ENCODE measurements at regions not wholly inside any gene's neighbourhood (a gene's known extent, or its start where the extent isn't known, plus 50 kb on each side); places are given as distances from the start of the nearest gene placed in this dataset.
A peak's percentile ranks its signal among the peaks of the same experiment; 100 is the strongest.

DNA sequence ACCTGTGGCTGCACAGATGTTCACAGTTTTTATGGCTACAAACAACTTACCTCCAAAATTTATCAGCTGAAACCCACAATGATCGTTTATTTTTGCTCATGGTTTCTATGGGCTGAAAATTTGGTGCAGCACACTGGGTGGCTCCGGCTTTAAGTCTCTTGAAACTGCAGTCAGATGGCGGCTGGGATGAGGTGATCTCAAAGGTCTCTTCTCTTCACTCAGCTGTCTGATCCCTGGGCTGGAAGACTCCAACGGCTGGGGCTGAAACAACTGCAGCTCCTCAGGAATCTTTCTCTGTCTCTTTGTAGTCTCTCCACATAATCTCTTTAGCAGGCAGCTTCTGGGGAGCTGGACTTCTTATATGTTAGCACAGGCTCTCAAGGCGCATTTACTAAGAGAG is 117.3 kb upstream of the FAT3 start:
- DNase-seq = no peak
- H3K36me3 ChIP-seq (ENCODE audit: insufficient read depth, low read length) = no peaks in the 10 kb centered on the region
- Mint-ChIP-seq H3K4me1 (no peaks in the 10 kb centered on the region), H3K9me3 (peaks cover 0 to 20% (median 2%) of the 10 kb centered on the region in 5 donors), H3K27me3 (no peaks in the 10 kb centered on the region), H3K36me3 (no peaks in the 10 kb centered on the region), H3K27ac (no peak overlapping the region), H3K4me3 (no peak overlapping the region)
- H3K4me1 ChIP-seq (ENCODE audit: insufficient read depth, low read length) = no peaks in the 10 kb centered on the region
- POLR2A ChIA-PET = no interaction called here
- H3K9me3 ChIP-seq (ENCODE audit: low read length) = no peaks in the 10 kb centered on the region
- H3K27ac ChIP-seq (ENCODE audit: low read depth, low read length) = no peak overlapping the region
- CTCF ChIA-PET = no interaction called here
- no peak overlapping the region for H3K4me3 ChIP-seq (ENCODE audit: low read length)
- no peaks in the 10 kb centered on the region for H3K27me3 ChIP-seq (ENCODE audit: insufficient read depth, low read length, poor library complexity, severe bottlenecking)

DNA sequence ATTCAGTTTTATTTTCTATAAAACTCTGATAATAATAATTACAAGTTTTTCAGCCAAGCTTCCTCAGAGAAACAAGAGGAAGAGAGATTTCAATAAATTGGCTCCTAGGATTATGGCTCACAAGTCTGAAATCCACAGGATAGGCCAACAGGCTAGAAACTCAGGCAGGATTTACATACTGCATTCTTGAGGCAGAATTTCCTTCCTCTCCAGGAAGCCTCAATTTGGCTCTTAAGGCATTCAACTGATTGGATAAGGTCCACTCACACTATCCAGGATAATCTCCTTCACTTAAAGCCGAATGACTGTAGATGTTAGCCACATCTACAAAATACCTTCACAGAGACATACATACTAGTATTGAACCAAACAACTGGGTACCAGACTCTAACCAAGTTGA is 120.3 kb upstream of the FAT3 start:
- no peaks in the 10 kb centered on the region for H3K27me3 Mint-ChIP-seq
- POLR2A ChIA-PET = no interaction called here
- H3K27ac Mint-ChIP-seq = no peak overlapping the region
- H3K9me3 Mint-ChIP-seq = peaks cover 0 to 6% (median 0%) of the 10 kb centered on the region in 5 donors
- no peaks in the 10 kb centered on the region for H3K9me3 ChIP-seq (ENCODE audit: low read length)
- H3K4me1 ChIP-seq (ENCODE audit: insufficient read depth, low read length) = no peaks in the 10 kb centered on the region
- no peaks in the 10 kb centered on the region for H3K36me3 Mint-ChIP-seq
- no peaks in the 10 kb centered on the region for H3K27me3 ChIP-seq (ENCODE audit: insufficient read depth, low read length, poor library complexity, severe bottlenecking)
- no peaks in the 10 kb centered on the region for H3K4me1 Mint-ChIP-seq
- no peak for DNase-seq
- CTCF ChIA-PET = no interaction called here
- no peak overlapping the region for H3K27ac ChIP-seq (ENCODE audit: low read depth, low read length)
- H3K4me3 Mint-ChIP-seq = no peak overlapping the region
- no peak overlapping the region for H3K4me3 ChIP-seq (ENCODE audit: low read length)
- no peaks in the 10 kb centered on the region for H3K36me3 ChIP-seq (ENCODE audit: insufficient read depth, low read length)

GRCh38 chr11:92101920-92102319 is 122.7 kb upstream of the FAT3 start:
- Mint-ChIP-seq H3K27ac (no peak overlapping the region), H3K9me3 (peaks cover 0 to 12% (median 2%) of the 10 kb centered on the region in 5 donors), H3K4me3 (no peak overlapping the region), H3K36me3 (no peaks in the 10 kb centered on the region), H3K4me1 (no peaks in the 10 kb centered on the region), H3K27me3 (no peaks in the 10 kb centered on the region)
- Histone ChIP-seq H3K4me3 (ENCODE audit: low read length) (no peak overlapping the region), H3K27ac (ENCODE audit: low read depth, low read length) (no peak overlapping the region), H3K27me3 (ENCODE audit: insufficient read depth, low read length, poor library complexity, severe bottlenecking) (no peaks in the 10 kb centered on the region), H3K4me1 (ENCODE audit: insufficient read depth, low read length) (no peaks in the 10 kb centered on the region), H3K36me3 (ENCODE audit: insufficient read depth, low read length) (no peaks in the 10 kb centered on the region), H3K9me3 (ENCODE audit: low read length) (no peaks in the 10 kb centered on the region)
- no peak for DNase-seq
- ChIA-PET POLR2A (no interaction called here), CTCF (no interaction called here)

DNA sequence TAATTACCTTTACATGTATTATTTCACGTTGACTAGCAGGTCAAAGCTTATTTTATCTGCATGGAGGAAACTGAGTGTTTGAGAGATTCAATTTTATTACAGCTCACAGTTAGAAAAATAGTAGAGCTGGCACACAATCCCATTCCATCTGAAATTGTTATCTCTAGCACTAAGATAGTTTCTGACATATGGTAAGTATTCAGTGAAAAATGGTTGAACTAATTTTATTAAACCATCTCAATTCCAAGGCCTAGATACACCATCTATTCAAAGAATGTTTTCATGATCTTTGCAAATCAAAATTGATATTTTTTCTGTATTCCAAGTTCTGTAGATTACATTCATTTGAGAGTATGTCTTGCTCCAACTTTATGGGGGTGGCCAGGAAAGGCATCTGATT is 125.4 kb upstream of the FAT3 start:
- no peaks in the 10 kb centered on the region for H3K27me3 ChIP-seq (ENCODE audit: insufficient read depth, low read length, poor library complexity, severe bottlenecking)
- Mint-ChIP-seq H3K36me3 (no peaks in the 10 kb centered on the region), H3K27me3 (no peaks in the 10 kb centered on the region), H3K27ac (no peak overlapping the region), H3K4me3 (no peak overlapping the region), H3K4me1 (no peaks in the 10 kb centered on the region), H3K9me3 (peaks cover 0 to 12% (median 5%) of the 10 kb centered on the region in 5 donors)
- H3K4me3 ChIP-seq (ENCODE audit: low read length) = no peak overlapping the region
- H3K4me1 ChIP-seq (ENCODE audit: insufficient read depth, low read length) = no peaks in the 10 kb centered on the region
- ChIA-PET CTCF (no interaction called here), POLR2A (no interaction called here)
- H3K9me3 ChIP-seq (ENCODE audit: low read length) = no peaks in the 10 kb centered on the region
- DNase-seq = no peak
- H3K36me3 ChIP-seq (ENCODE audit: insufficient read depth, low read length) = no peaks in the 10 kb centered on the region
- H3K27ac ChIP-seq (ENCODE audit: low read depth, low read length) = no peak overlapping the region

DNA sequence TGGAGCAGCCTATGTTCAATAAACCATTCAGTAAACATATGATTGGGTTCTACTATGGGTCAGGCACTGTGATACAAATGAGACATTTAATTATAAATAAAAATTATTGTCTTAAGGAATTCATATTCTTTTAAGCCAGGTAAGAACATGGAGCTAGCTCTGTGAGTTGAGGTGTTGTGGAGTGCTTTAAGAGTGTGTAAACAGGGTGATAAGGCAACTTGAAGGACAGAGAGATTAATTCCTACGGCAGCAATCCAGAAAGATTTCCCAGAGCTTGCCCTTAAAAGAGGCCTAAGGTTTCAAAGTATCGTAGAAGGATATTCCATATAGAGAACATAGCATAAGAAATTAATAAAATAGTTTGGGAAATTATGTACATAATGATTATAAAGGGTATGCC is 126.4 kb upstream of the FAT3 start:
- CTCF ChIA-PET = no interaction called here
- no peak overlapping the region for H3K27ac Mint-ChIP-seq
- DNase-seq = no peak

DNA sequence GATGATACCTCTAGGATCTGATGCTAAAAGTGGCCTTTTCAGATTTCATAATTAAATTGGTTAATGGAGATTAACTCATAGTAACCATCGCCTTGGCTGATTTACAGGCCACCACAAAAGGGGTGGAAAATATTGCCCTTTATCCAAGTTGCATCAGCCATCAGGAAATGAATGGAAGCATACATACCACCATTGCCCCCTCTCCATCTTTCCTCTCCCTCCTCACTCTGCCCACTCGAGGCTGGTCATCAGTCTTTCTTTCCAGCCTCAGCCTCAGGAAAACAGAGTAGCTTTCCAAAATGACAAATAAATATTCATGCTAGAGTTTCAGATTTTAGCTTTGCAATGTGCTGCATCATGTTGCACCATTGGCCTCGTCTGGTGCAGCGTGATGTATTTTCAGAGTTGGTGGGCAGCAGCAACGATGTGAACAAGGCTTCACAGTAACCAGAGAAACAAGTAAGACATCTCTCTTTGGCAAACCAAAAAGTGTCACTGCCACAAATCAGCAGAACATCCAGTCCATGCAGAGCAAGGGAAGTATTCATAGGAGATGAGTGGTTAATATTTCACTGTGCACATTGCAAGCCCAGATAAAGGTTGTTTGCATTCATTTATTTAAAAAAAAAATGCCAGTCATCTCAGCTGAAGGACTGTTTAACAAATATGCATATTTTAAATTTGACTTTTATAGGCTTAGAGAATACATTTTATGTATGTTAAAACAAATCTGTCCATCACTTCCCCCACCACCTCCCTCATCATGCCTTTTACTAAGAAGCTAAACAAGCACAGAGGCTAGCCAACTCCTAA is 136.7 kb upstream of the FAT3 start:
- Histone ChIP-seq H3K4me3 (ENCODE audit: low read length) (no peak overlapping the region), H3K4me1 (ENCODE audit: insufficient read depth, low read length) (no peaks in the 10 kb centered on the region), H3K27ac (ENCODE audit: low read depth, low read length) (no peak overlapping the region), H3K36me3 (ENCODE audit: insufficient read depth, low read length) (no peaks in the 10 kb centered on the region), H3K9me3 (ENCODE audit: low read length) (no peaks in the 10 kb centered on the region), H3K27me3 (ENCODE audit: insufficient read depth, low read length, poor library complexity, severe bottlenecking) (no peaks in the 10 kb centered on the region)
- no peak for DNase-seq
- Mint-ChIP-seq H3K36me3 (no peaks in the 10 kb centered on the region), H3K9me3 (peaks cover 0 to 16% (median 9%) of the 10 kb centered on the region in 5 donors), H3K27ac (peak overlapping the region in 1 of 8 donors; percentile 2), H3K4me3 (no peak overlapping the region), H3K4me1 (no peaks in the 10 kb centered on the region), H3K27me3 (peaks cover 0 to 2% of the 10 kb centered on the region in 2 donors)
- ChIA-PET CTCF (no interaction called here), POLR2A (no interaction called here)

More for the DNA sequence above, 126.4 kb upstream of the FAT3 start:
- Mint-ChIP-seq H3K4me1 (no peaks in the 10 kb centered on the region), H3K27me3 (no peaks in the 10 kb centered on the region), H3K4me3 (no peak overlapping the region), H3K36me3 (no peaks in the 10 kb centered on the region), H3K9me3 (peaks cover 0 to 7% (median 5%) of the 10 kb centered on the region in 5 donors)
- H3K9me3 ChIP-seq (ENCODE audit: low read length) = no peaks in the 10 kb centered on the region
- no peak overlapping the region for H3K4me3 ChIP-seq (ENCODE audit: low read length)
- no peaks in the 10 kb centered on the region for H3K27me3 ChIP-seq (ENCODE audit: insufficient read depth, low read length, poor library complexity, severe bottlenecking)
- H3K4me1 ChIP-seq (ENCODE audit: insufficient read depth, low read length) = no peaks in the 10 kb centered on the region
- no peak overlapping the region for H3K27ac ChIP-seq (ENCODE audit: low read depth, low read length)
- POLR2A ChIA-PET = no interaction called here
- no peaks in the 10 kb centered on the region for H3K36me3 ChIP-seq (ENCODE audit: insufficient read depth, low read length)

DNA sequence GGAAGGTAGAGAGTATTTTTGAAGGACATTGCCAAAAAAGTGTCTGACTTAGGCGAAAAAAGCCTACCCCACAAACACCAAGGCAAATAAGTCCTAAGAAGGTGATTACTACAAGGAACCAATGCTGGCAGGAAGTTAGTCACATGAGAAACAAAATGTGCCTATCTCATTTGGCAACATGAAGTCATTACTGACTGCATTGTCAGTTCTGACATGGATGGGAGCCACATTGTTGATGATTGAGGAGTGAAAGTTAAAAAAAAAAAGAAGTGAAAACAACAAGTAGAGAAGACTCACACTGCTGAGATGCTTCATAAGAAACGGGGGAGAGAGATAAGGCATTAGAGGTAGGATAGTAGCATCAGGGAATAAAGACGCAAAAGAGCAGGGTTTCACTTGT is 141.5 kb upstream of the FAT3 start:
- H3K4me1 Mint-ChIP-seq = no peaks in the 10 kb centered on the region
- H3K27me3 Mint-ChIP-seq = peaks cover 0 to 2% of the 10 kb centered on the region in 2 donors
- no peak overlapping the region for H3K27ac Mint-ChIP-seq
- Histone ChIP-seq H3K27ac (ENCODE audit: low read depth, low read length) (no peak overlapping the region), H3K27me3 (ENCODE audit: insufficient read depth, low read length, poor library complexity, severe bottlenecking) (no peaks in the 10 kb centered on the region), H3K4me1 (ENCODE audit: insufficient read depth, low read length) (no peaks in the 10 kb centered on the region), H3K9me3 (ENCODE audit: low read length) (no peaks in the 10 kb centered on the region), H3K36me3 (ENCODE audit: insufficient read depth, low read length) (no peaks in the 10 kb centered on the region), H3K4me3 (ENCODE audit: low read length) (no peak overlapping the region)
- CTCF ChIA-PET = no interaction called here
- no peaks in the 10 kb centered on the region for H3K36me3 Mint-ChIP-seq
- no peak for DNase-seq
- no peak overlapping the region for H3K4me3 Mint-ChIP-seq
- peaks cover 0 to 20% (median 8%) of the 10 kb centered on the region in 5 donors for H3K9me3 Mint-ChIP-seq
- POLR2A ChIA-PET = no interaction called here

DNA sequence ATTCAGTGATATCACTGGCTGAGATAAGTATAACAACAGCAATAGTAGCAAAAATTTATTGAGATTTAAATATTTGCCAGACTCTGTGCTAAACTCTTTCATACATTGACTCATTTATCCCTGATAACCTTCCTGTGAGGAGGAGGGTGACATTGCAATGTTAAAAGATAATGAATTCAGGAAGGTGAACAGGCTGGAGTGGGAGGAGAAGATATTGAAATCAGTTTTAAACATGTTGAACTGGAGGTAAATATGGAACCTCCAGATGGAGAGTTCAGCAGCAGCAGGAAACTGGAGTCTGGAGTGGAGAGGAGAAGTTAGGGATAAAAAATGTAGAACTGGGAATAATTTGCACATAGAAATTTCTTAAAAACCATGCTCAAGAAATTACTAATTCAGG is 142.0 kb upstream of the FAT3 start:
- H3K36me3 ChIP-seq (ENCODE audit: insufficient read depth, low read length) = no peaks in the 10 kb centered on the region
- Mint-ChIP-seq H3K27ac (no peak overlapping the region), H3K4me1 (no peaks in the 10 kb centered on the region), H3K4me3 (no peak overlapping the region), H3K27me3 (peaks cover 0 to 2% of the 10 kb centered on the region in 2 donors), H3K36me3 (no peaks in the 10 kb centered on the region), H3K9me3 (peaks cover 0 to 20% (median 8%) of the 10 kb centered on the region in 5 donors)
- H3K27ac ChIP-seq (ENCODE audit: low read depth, low read length) = no peak overlapping the region
- H3K4me3 ChIP-seq (ENCODE audit: low read length) = no peak overlapping the region
- ChIA-PET POLR2A (no interaction called here), CTCF (no interaction called here)
- H3K4me1 ChIP-seq (ENCODE audit: insufficient read depth, low read length) = no peaks in the 10 kb centered on the region
- DNase-seq = no peak
- no peaks in the 10 kb centered on the region for H3K9me3 ChIP-seq (ENCODE audit: low read length)
- no peaks in the 10 kb centered on the region for H3K27me3 ChIP-seq (ENCODE audit: insufficient read depth, low read length, poor library complexity, severe bottlenecking)

Data from CD8-positive, alpha-beta memory T cell (primary cell).